A549 (cell line): ENCODE measurements at regions not wholly inside any gene's neighbourhood (a gene's known extent, or its start where the extent isn't known, plus 50 kb on each side); places are given as distances from the start of the nearest gene placed in this dataset.

Source experiments
- BHLHE40 ChIP-seq: IDR thresholded peaks from 2 replicates; pipeline ENCODE4 v1.6.1; 2012; ENCODE audit warnings: low read depth, low read length, inconsistent platforms
- CEBPB ChIP-seq, 2 experiments: fragments of >200 bp in 1 of 2; sonication (Bioruptor Twin) in 1 of 2; formaldehyde crosslinking in 1 of 2; IDR thresholded peaks; 2 replicates each; pipeline ENCODE4 v1.6.1; 2012 to 2016
- FOSB ChIP-seq: fragments of 250-450 bp; sonication (Bioruptor Pico); IDR thresholded peaks from 2 replicates; pipeline ENCODE4 v1.5.0; 2020; ENCODE audit warnings: mild to moderate bottlenecking, moderate library complexity
- JUN ChIP-seq, 2 experiments: fragments of >200 bp; sonication (Bioruptor Twin); formaldehyde crosslinking; IDR thresholded peaks; 2 replicates in 1 of 2; 3 replicates in 1 of 2; pipeline ENCODE4 v1.6.1; 2016 to 2017
- MAFK ChIP-seq: fragments of 450-650 bp; IDR thresholded peaks from 2 replicates; pipeline ENCODE4 v1.6.1; 2014; ENCODE audit not compliant: partially characterized antibody
- NR3C1 ChIP-seq: fragments of >200 bp; sonication (Bioruptor Twin); formaldehyde crosslinking; IDR thresholded peaks from 3 replicates; pipeline ENCODE4 v1.6.1; 2017
- TP53 ChIP-seq: fragments of 250-450 bp; sonication (Bioruptor Pico); IDR thresholded peaks from 2 replicates; pipeline ENCODE4 v1.5.0; 2021; ENCODE audit warnings: mild to moderate bottlenecking, moderate library complexity
- TF ChIP-seq, protein P1 (sequence below): fragments of >200 bp; sonication (Bioruptor Twin); formaldehyde crosslinking; IDR thresholded peaks from 3 replicates; pipeline ENCODE4 v1.5.1; 2016

- TF ChIP-seq, protein P1, sequence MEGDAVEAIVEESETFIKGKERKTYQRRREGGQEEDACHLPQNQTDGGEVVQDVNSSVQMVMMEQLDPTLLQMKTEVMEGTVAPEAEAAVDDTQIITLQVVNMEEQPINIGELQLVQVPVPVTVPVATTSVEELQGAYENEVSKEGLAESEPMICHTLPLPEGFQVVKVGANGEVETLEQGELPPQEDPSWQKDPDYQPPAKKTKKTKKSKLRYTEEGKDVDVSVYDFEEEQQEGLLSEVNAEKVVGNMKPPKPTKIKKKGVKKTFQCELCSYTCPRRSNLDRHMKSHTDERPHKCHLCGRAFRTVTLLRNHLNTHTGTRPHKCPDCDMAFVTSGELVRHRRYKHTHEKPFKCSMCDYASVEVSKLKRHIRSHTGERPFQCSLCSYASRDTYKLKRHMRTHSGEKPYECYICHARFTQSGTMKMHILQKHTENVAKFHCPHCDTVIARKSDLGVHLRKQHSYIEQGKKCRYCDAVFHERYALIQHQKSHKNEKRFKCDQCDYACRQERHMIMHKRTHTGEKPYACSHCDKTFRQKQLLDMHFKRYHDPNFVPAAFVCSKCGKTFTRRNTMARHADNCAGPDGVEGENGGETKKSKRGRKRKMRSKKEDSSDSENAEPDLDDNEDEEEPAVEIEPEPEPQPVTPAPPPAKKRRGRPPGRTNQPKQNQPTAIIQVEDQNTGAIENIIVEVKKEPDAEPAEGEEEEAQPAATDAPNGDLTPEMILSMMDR: no peak
- TF ChIP-seq CEBPB (IDR thresholded peaks at IDR 0.05) (no peak), FOSB (no peak), TP53 (CRISPR knock-in tag) (no peak), NR3C1 (no peak), MAFK (no peak), JUN (IDR thresholded peaks at IDR 0.05) (no peak), BHLHE40 (no peak)
Measured at GRCh38 chr6:82013561-82014530, 233.7 kb downstream of the IBTK start.
